ENCODE measurements at regions not wholly inside any gene's neighbourhood (a gene's known extent, or its start where the extent isn't known, plus 50 kb on each side); places are given as distances from the start of the nearest gene placed in this dataset.
A peak's percentile ranks its signal among the peaks of the same experiment; 100 is the strongest.

DNA sequence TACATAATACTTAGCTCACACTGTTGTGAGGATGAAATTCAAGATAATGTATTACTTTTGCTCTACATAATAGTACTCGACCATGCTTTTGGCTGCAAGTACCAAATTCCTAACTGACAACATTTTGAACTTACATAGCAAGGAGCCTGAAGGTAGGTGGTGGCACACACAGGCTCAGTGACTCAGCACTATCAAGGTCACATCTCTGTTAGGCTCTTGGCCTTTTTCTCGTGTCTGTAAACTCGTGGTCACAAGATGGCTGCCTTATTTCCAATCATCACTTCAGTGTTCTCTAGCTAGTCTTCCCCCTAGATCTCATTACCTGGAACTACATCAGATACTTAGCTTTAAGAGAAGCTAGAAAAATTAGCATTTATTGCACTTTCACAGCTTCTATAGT lies 61.4 kb upstream of the ABCB5 start:
- Histone ChIP-seq H2AK5ac (ENCODE audit: low read depth, low read length) (no peak overlapping the region), H4K8ac (ENCODE audit: extremely low read depth, insufficient read depth, low read length) (no peak overlapping the region), H3K4me1 (replicated peaks in 1 of 4; ENCODE audit: control insufficient read depth in 3 of 4, insufficient read depth in 4 of 4, low read length in 3 of 4) (peaks cover 0 to 5% (median 0%) of the 10 kb centered on the region in 4 experiments; a peak in 1 of 7 replicates), H4K91ac (replicated peaks; ENCODE audit: insufficient read length, low read length) (no peak overlapping the region), H3K9me3 (ENCODE audit: insufficient read depth in 2 of 2, low read depth in 1 of 2, low read length in 1 of 2) (no peaks in the 10 kb centered on the region), H3K79me1 (ENCODE audit: low read depth, low read length) (no peaks in the 10 kb centered on the region), H2BK15ac (ENCODE audit: low read length) (no peak overlapping the region), H4K5ac (ENCODE audit: insufficient read length, low read depth, low read length) (no peak overlapping the region), H2BK20ac (ENCODE audit: low read length) (no peak overlapping the region), H3K4me3 (ENCODE audit: extremely low read depth in 1 of 4, insufficient read depth in 2 of 4, low read depth in 3 of 4, low read length in 4 of 4) (no peak overlapping the region), H3K79me2 (ENCODE audit: control insufficient read depth in 1 of 2, insufficient read depth in 2 of 2, low read length in 2 of 2) (no peaks in the 10 kb centered on the region), H3K18ac (ENCODE audit: extremely low read depth, low read length) (no peak overlapping the region), H3K9ac (replicated peaks in 1 of 4; ENCODE audit: extremely low read depth in 1 of 4, low read depth in 3 of 4, low read length in 3 of 4) (no peak overlapping the region), H2BK12ac (ENCODE audit: low read depth, low read length) (no peak overlapping the region), H3K36me3 (ENCODE audit: control insufficient read depth in 2 of 4, insufficient read depth in 4 of 4, low read length in 3 of 4) (no peaks in the 10 kb centered on the region), H3K23ac (ENCODE audit: insufficient read length) (no peak overlapping the region), H2AFZ (ENCODE audit: low read length) (0 out of 2 replicates have a peak overlapping the region, but pooled peaks have one; percentile 26), H3K23me2 (ENCODE audit: low read depth, low read length) (no peaks in the 10 kb centered on the region; the same call in 1 of the 2 replicates), H3K4ac (replicated peaks; ENCODE audit: insufficient read length, low read depth, low read length) (no peak overlapping the region), H3K14ac (ENCODE audit: insufficient read length) (no peak overlapping the region), H3K4me2 (ENCODE audit: insufficient read depth in 1 of 2, low read depth in 2 of 2, low read length in 2 of 2) (no peak overlapping the region), H3K56ac (replicated peaks; ENCODE audit: insufficient read length, low read depth, low read length) (no peak overlapping the region), H3K27ac (ENCODE audit: low read depth, low read length) (no peak overlapping the region), H2BK5ac (ENCODE audit: low read depth, low read length) (no peak overlapping the region), H4K20me1 (replicated peaks in 1 of 2; ENCODE audit: control insufficient read depth in 1 of 2, insufficient read depth in 2 of 2, low read length in 2 of 2) (no peaks in the 10 kb centered on the region), H3K27me3 (replicated peaks in 1 of 4; ENCODE audit: control insufficient read depth in 3 of 4, extremely low read depth in 1 of 4, insufficient read depth in 3 of 4, low read length in 3 of 4) (no peaks in the 10 kb centered on the region), H2BK120ac (replicated peaks; ENCODE audit: low read depth, low read length) (no peak overlapping the region)
- WGBS, 2 experiments (ENCODE audit: extremely low coverage in 1 of 2, insufficient coverage in 1 of 2, insufficient read length in 1 of 2, insufficient replicate concordance in 2 of 2, low coverage in 1 of 2, low lambda C conversion rate in 2 of 2, missing lambda C conversion rate in 1 of 2) = 100% methylated on average over 3 of the region's 3 CpGs; no CpG with 5 or more reads in 1 of the 2 experiments
- FAIRE-seq = no peak
- no peak for DNase-seq (ENCODE audit: low read depth in 1 of 2, low spot score in 2 of 2)
- ChIA-PET POLR2A (ENCODE audit: partially characterized antibody) (no interaction called here), CTCF (ENCODE audit: partially characterized antibody) (interaction anchor here (0.6 to 1.3 kb wide), 5 partner anchors 10 to 105 kb away, joined by 3 to 5 read pairs (median 4); no protein-coding TSS in a partner anchor)
- TF ChIP-seq BACH1 (IDR thresholded peaks at IDR 0.05; ENCODE audit: low read length) (no peak), YY1 (IDR thresholded peaks at IDR 0.05; ENCODE audit: low read depth, low read length) (0 out of 2 replicates have a peak, but pooled peaks have one; percentile 63)
- TF ChIP-seq, protein P1, sequence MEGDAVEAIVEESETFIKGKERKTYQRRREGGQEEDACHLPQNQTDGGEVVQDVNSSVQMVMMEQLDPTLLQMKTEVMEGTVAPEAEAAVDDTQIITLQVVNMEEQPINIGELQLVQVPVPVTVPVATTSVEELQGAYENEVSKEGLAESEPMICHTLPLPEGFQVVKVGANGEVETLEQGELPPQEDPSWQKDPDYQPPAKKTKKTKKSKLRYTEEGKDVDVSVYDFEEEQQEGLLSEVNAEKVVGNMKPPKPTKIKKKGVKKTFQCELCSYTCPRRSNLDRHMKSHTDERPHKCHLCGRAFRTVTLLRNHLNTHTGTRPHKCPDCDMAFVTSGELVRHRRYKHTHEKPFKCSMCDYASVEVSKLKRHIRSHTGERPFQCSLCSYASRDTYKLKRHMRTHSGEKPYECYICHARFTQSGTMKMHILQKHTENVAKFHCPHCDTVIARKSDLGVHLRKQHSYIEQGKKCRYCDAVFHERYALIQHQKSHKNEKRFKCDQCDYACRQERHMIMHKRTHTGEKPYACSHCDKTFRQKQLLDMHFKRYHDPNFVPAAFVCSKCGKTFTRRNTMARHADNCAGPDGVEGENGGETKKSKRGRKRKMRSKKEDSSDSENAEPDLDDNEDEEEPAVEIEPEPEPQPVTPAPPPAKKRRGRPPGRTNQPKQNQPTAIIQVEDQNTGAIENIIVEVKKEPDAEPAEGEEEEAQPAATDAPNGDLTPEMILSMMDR (IDR thresholded peaks at IDR 0.05; ENCODE audit: control extremely low read depth in 1 of 3, insufficient read depth in 1 of 3, low read depth in 1 of 3, low read length in 3 of 3) = peak in 1 of 3 experiments; percentile 20; a peak in 1 of 4 replicates

Measured in H1 (cell line).